Testis (tissue), 2 donors: ENCODE measurements at regions not wholly inside any gene's neighbourhood (a gene's known extent, or its start where the extent isn't known, plus 50 kb on each side); places are given as distances from the start of the nearest gene placed in this dataset.
"Not testable (repeated sequence)": the region's sequence is repeated elsewhere in the genome, so short reads cannot be mapped to it uniquely, and the experiment has no call there.

Experiments used
- DNase-seq: peaks from one replicate; pipeline ENCODE4 v3.0.0-alpha.2; 2019
- H3K27ac ChIP-seq, 2 donors: fragments of 200-600 bp; sonication (generic); one replicate each; pipeline ENCODE4 v1.5.1; 2019
- H3K27me3 ChIP-seq: fragments of 200-600 bp; sonication (generic); one replicate; pipeline ENCODE4 v1.5.1; 2019
- H3K36me3 ChIP-seq: fragments of 200-600 bp; sonication (generic); one replicate; pipeline ENCODE4 v1.5.1; 2017; ENCODE audit warnings: low read depth; ENCODE audit errors: missing control alignments
- H3K4me1 ChIP-seq: fragments of 200-600 bp; sonication (generic); one replicate; pipeline ENCODE4 v1.5.1; 2019
- H3K4me3 ChIP-seq, 2 donors: fragments of 200-600 bp; sonication (generic); one replicate each; pipeline ENCODE4 v1.5.1; 2017 to 2019
- H3K9me3 ChIP-seq: fragments of 200-600 bp; sonication (generic); one replicate; pipeline ENCODE4 v1.5.1; 2017
- POLR2A ChIP-seq: fragments of 450-650 bp; IDR thresholded peaks from one replicate; pipeline ENCODE4 v1.6.1; 2017; ENCODE audit warnings: antibody characterized with exemption, mild to moderate bottlenecking, moderate library complexity
- WGBS, 2 donors: methylation state at CpG; one replicate each; pipeline ENCODE4 v1.1.5; 2018; 5-methylcytosine and 5-hydroxymethylcytosine counted together
- intact Hi-C: fragments of 100-400 bp; cut with DNase I; formaldehyde crosslinking; loops from one replicate; pipeline ENCODE4 v1.15.1; 2023; ENCODE audit warnings: low total_unique reads
- TF ChIP-seq, protein P1 (sequence below), 3 experiments: fragments of 450-650 bp in 2 of 3; fragments of 200-600 bp in 1 of 3; sonication (generic) in 1 of 3; IDR thresholded peaks; one replicate each; pipeline ENCODE4 v1.5.1; 2016 to 2019; ENCODE audit warnings: antibody characterized with exemption in 3 of 3, mild to moderate bottlenecking in 2 of 3, moderate library complexity in 1 of 3

DNA sequence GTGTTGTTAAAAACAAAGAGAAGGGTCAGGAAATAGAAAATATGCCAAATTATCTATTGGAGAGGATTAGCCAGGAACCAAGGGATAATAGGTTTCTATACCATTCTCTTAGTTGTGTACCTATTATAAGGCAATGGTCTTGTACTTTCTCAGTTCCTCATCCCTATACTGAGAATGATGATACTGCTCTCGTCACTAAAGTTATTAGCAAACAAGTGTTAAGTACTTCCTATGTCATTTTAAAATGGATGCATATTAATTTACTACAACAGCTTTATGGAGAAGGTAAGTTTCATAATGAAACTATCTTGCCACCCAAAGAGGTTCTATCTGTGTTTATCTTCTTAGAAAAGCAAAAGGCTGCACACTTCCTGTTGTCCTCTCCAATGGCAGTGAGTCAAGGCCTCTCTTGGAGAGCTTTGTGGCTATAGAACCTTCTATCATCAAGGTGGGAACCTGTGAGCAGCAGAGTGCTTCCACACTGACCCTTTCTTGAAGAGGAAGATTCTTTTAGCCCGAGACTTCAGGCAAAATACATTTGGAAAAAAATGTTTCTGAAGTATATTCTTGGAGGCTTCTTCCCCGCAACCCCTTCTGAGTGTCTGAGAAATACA is 460.7 kb upstream of the FANCL start:
- no peak for DNase-seq
- Histone ChIP-seq H3K36me3 (no peaks in the 10 kb centered on the region), H3K27ac (no peak overlapping the region), H3K27me3 (no peaks in the 10 kb centered on the region), H3K9me3 (no peaks in the 10 kb centered on the region), H3K4me3 (no peak overlapping the region), H3K4me1 (no peaks in the 10 kb centered on the region)
- WGBS, 2 donors = 70 to 86% methylated on average over 3 of the region's 3 CpGs
- intact Hi-C loops = no loop called here
- TF ChIP-seq, protein P1, sequence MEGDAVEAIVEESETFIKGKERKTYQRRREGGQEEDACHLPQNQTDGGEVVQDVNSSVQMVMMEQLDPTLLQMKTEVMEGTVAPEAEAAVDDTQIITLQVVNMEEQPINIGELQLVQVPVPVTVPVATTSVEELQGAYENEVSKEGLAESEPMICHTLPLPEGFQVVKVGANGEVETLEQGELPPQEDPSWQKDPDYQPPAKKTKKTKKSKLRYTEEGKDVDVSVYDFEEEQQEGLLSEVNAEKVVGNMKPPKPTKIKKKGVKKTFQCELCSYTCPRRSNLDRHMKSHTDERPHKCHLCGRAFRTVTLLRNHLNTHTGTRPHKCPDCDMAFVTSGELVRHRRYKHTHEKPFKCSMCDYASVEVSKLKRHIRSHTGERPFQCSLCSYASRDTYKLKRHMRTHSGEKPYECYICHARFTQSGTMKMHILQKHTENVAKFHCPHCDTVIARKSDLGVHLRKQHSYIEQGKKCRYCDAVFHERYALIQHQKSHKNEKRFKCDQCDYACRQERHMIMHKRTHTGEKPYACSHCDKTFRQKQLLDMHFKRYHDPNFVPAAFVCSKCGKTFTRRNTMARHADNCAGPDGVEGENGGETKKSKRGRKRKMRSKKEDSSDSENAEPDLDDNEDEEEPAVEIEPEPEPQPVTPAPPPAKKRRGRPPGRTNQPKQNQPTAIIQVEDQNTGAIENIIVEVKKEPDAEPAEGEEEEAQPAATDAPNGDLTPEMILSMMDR (IDR thresholded peaks at IDR 0.05) = no peak
- TF ChIP-seq POLR2A = no peak

DNA sequence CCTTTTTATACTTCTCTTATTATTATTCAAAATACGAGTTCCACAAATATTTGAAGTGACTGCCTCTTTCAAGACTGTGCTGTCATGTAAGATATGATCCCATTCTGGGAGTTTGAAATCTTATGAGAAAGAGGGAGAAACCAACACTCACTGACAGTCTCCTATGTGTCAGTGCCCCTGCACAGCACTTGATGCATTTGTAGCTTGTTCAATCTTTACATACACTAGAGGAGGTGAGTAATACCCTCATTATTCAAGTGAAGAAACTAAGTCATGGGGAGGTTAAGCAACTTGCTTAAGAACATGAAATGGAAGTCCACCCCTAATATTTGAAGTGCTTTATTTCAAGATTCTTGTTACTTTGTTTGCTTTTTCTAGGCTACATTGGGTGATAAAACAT is 459.5 kb upstream of the FANCL start:
- intact Hi-C loops = no loop called here
- TF ChIP-seq, protein P1 (IDR thresholded peaks at IDR 0.05) = no peak
- TF ChIP-seq POLR2A = no peak
- Histone ChIP-seq H3K36me3 (no peaks in the 10 kb centered on the region), H3K4me3 (no peak overlapping the region), H3K27me3 (no peaks in the 10 kb centered on the region), H3K9me3 (no peaks in the 10 kb centered on the region), H3K4me1 (no peaks in the 10 kb centered on the region), H3K27ac (no peak overlapping the region)
- no peak for DNase-seq
- WGBS, 2 donors = 84 to 89% methylated on average over 1 of the region's 1 CpG

DNA sequence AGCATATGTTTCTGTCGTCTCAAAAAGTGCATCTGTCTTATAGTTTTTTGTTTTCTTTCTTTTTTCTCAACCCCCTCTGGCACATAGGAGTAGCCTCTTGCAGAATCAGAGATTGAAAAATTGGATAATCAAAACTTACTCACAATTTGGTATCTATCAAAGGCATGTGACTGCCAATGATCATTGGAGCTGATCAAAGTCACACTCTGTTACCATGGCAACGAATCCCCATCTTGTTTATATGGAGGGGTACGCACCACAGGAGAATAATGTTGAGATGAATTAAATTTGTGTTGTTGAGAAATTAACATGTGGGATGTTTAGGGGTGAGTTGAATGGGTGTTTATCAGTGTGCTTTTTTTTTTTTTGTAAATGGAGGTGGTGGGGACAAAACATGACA is 458.3 kb upstream of the FANCL start:
- no peak for DNase-seq
- Histone ChIP-seq H3K27me3 (no peaks in the 10 kb centered on the region), H3K4me3 (no peak overlapping the region), H3K36me3 (no peaks in the 10 kb centered on the region), H3K4me1 (no peaks in the 10 kb centered on the region), H3K9me3 (no peaks in the 10 kb centered on the region), H3K27ac (no peak overlapping the region)
- intact Hi-C loops = no loop called here
- 67 to 68% methylated on average over 3 of the region's 3 CpGs for WGBS, 2 donors
- TF ChIP-seq, protein P1 (IDR thresholded peaks at IDR 0.05) = no peak
- no peak for TF ChIP-seq POLR2A

DNA sequence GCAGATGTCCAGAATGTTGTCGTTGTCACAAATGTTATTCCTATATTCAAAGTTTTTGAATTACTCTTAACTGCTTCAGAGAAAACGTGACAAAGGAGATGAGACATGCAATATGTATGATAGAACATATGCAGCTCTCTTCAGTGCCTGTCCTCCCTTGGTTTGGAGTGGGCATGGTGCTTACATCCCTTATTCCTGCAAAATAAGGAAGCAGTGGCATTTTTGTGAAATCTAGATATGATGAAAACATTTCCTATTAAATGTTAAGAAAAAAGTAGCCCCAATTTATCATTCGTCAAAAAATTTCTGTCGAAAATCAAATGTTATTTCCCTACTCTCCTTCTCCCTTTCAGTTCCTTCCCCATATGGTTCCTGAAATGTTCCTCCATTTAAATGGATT is 457.5 kb upstream of the FANCL start:
- no peaks in the 10 kb centered on the region for H3K27me3 ChIP-seq
- no peak overlapping the region for H3K4me3 ChIP-seq
- 83% methylated on average over 4 of the region's 4 CpGs for WGBS, 2 donors
- intact Hi-C loops = no loop called here
- no peak overlapping the region for H3K27ac ChIP-seq
- no peaks in the 10 kb centered on the region for H3K9me3 ChIP-seq
- no peak for DNase-seq
- no peaks in the 10 kb centered on the region for H3K36me3 ChIP-seq
- no peaks in the 10 kb centered on the region for H3K4me1 ChIP-seq
- TF ChIP-seq, protein P1 (IDR thresholded peaks at IDR 0.05) = no peak
- TF ChIP-seq POLR2A = no peak

DNA sequence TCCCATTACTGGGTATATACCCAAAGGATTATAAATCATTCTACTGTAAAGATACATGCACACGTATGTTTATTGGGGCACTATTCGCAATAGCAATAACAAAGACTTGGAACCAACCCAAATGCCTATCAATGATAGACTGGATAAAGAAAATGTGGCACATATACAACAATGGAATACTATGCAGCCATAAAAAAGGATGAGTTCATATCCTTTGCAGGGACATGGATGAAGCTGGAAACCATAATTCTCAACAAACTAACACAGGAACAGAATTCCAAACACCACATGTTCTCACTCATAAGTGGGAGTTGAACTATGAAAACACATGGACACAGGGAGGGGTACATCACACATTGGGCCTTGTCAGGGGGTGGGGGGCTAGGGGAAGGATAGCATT is 453.0 kb upstream of the FANCL start:
- 73 to 98% methylated on average over 2 of the region's 2 CpGs for WGBS, 2 donors
- H3K9me3 ChIP-seq, H3K27ac ChIP-seq, intact Hi-C loops, H3K27me3 ChIP-seq, H3K4me1 ChIP-seq, H3K36me3 ChIP-seq, DNase-seq, H3K4me3 ChIP-seq: not testable (repeated sequence)

DNA sequence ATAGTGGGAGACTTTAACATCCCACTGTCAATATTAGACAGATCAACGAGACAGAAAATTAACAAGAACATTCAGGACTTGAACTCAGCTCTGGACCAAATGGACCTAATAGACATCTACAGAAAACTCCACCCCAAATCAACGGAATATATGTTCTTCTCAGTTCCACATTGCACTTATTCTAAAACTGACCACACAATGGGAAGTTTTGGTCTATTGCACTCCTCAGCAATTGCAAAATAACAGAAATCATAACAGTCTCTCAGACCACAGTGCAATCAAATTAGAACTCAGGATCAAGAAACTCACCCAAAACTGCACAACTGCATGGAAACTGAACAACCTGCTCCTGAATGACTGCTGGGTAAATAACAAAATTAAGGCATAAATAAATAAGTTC is 449.9 kb upstream of the FANCL start:
- H3K27me3 ChIP-seq, DNase-seq, H3K36me3 ChIP-seq, H3K9me3 ChIP-seq, H3K27ac ChIP-seq, intact Hi-C loops, H3K4me3 ChIP-seq, H3K4me1 ChIP-seq: not testable (repeated sequence)
- WGBS, 2 donors = 68 to 96% methylated on average over 2 of the region's 2 CpGs
